ENCODE measurements at regions not wholly inside any gene's neighbourhood (a gene's known extent, or its start where the extent isn't known, plus 50 kb on each side); places are given as distances from the start of the nearest gene placed in this dataset.
"Not testable (repeated sequence)": the region's sequence is repeated elsewhere in the genome, so short reads cannot be mapped to it uniquely, and the experiment has no call there.

- not testable (repeated sequence) for H3K9ac ChIP-seq (ENCODE audit: low read depth, low read length, poor library complexity); H2BK12ac ChIP-seq (ENCODE audit: low read length); H3K27ac ChIP-seq (replicated peaks; ENCODE audit: low read length); H3K36me3 ChIP-seq (replicated peaks in 1 of 2; ENCODE audit: control insufficient read depth in 2 of 2, insufficient read depth in 2 of 2, low read length in 2 of 2); H2AK5ac ChIP-seq (ENCODE audit: low read depth, low read length); H3K79me1 ChIP-seq (ENCODE audit: low read depth, low read length); H3K18ac ChIP-seq (ENCODE audit: low read length); H3K14ac ChIP-seq (ENCODE audit: low read length); H3K23ac ChIP-seq (ENCODE audit: low read depth, low read length, poor library complexity); DNase-seq (ENCODE audit: low spot score); H4K8ac ChIP-seq (ENCODE audit: low read depth, low read length); H2BK120ac ChIP-seq (ENCODE audit: low read depth, low read length); H2BK15ac ChIP-seq (ENCODE audit: low read length); H2BK5ac ChIP-seq (ENCODE audit: low read length); H2AFZ ChIP-seq (ENCODE audit: low read length); H3K9me3 ChIP-seq (replicated peaks in 1 of 2; ENCODE audit: control insufficient read depth in 2 of 2, insufficient read depth in 1 of 2, low read depth in 1 of 2, low read length in 2 of 2); H3K4me3 ChIP-seq (ENCODE audit: low read length in 2 of 2); H3K27me3 ChIP-seq (ENCODE audit: control insufficient read depth in 3 of 3, insufficient read depth in 3 of 3, low read depth in 1 of 3, low read length in 3 of 3); H4K91ac ChIP-seq (ENCODE audit: low read depth, low read length, poor library complexity); H3K4me2 ChIP-seq (ENCODE audit: insufficient read depth, low read length, poor library complexity, severe bottlenecking); H3K4me1 ChIP-seq (ENCODE audit: control insufficient read depth in 2 of 2, insufficient read depth in 1 of 2, low read depth in 1 of 2, low read length in 2 of 2); H3K4ac ChIP-seq (ENCODE audit: low read length)
- whole genome bisulfite sequencing, 2 donors (ENCODE audit: extremely low coverage in 2 of 2, insufficient read length in 2 of 2, insufficient replicate concordance in 1 of 2) = no CpG with 5 or more reads among the region's 6 CpGs
Observed at GRCh38 chr7:49614974-49615373, 158.5 kb upstream of the VWC2 start.

- Histone ChIP-seq H3K9me3 (replicated peaks in 1 of 2; ENCODE audit: control insufficient read depth in 2 of 2, insufficient read depth in 1 of 2, low read depth in 1 of 2, low read length in 2 of 2) (no peaks in the 10 kb centered on the region), H2AFZ (ENCODE audit: low read length) (no peak overlapping the region), H3K9ac (ENCODE audit: low read depth, low read length, poor library complexity) (no peak overlapping the region), H2BK12ac (ENCODE audit: low read length) (no peak overlapping the region), H3K27me3 (ENCODE audit: control insufficient read depth in 3 of 3, insufficient read depth in 3 of 3, low read depth in 1 of 3, low read length in 3 of 3) (no peaks in the 10 kb centered on the region), H3K36me3 (replicated peaks in 1 of 2; ENCODE audit: control insufficient read depth in 2 of 2, insufficient read depth in 2 of 2, low read length in 2 of 2) (no peaks in the 10 kb centered on the region), H3K14ac (ENCODE audit: low read length) (no peak overlapping the region), H2BK15ac (ENCODE audit: low read length) (no peak overlapping the region), H3K27ac (replicated peaks; ENCODE audit: low read length) (no peak overlapping the region), H2AK5ac (ENCODE audit: low read depth, low read length) (no peak overlapping the region), H3K4ac (ENCODE audit: low read length) (no peak overlapping the region), H3K23ac (ENCODE audit: low read depth, low read length, poor library complexity) (no peak overlapping the region), H2BK120ac (ENCODE audit: low read depth, low read length) (no peak overlapping the region), H3K18ac (ENCODE audit: low read length) (no peak overlapping the region), H3K4me2 (ENCODE audit: insufficient read depth, low read length, poor library complexity, severe bottlenecking) (no peak overlapping the region), H3K4me3 (ENCODE audit: low read length in 2 of 2) (no peak overlapping the region), H4K91ac (ENCODE audit: low read depth, low read length, poor library complexity) (no peak overlapping the region), H2BK5ac (ENCODE audit: low read length) (no peak overlapping the region), H3K4me1 (ENCODE audit: control insufficient read depth in 2 of 2, insufficient read depth in 1 of 2, low read depth in 1 of 2, low read length in 2 of 2) (no peaks in the 10 kb centered on the region), H4K8ac (ENCODE audit: low read depth, low read length) (no peak overlapping the region), H3K79me1 (ENCODE audit: low read depth, low read length) (no peaks in the 10 kb centered on the region)
- no CpG with 5 or more reads among the region's 1 CpG for WGBS, 2 donors (ENCODE audit: extremely low coverage in 2 of 2, insufficient read length in 2 of 2, insufficient replicate concordance in 1 of 2)
- DNase-seq (ENCODE audit: low spot score) = no peak
Observed at GRCh38 chr7:49618028-49618427, 155.4 kb upstream of the VWC2 start.

DNA sequence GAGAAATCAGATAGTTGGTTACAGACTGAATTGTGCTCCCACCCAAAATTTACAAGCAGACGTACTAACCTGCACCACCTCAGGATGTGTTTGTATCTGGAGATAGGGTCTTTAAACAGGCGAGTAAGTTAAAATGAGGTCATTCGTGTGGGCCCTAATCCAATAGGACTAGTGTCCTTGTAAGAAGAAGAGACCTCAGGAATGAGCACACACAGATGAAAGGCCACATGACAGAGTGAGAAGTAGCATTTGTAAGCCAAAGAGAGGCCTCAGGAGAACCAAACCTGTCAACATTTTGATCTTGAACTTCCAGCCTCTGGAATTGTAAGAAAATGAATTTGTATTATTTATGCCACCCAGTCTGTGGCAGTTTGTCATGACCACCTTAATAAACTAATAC lies 149.5 kb upstream of the VWC2 start:
- H3K23ac ChIP-seq (ENCODE audit: low read depth, low read length, poor library complexity) = no peak overlapping the region
- no peaks in the 10 kb centered on the region for H3K9me3 ChIP-seq (replicated peaks in 1 of 2; ENCODE audit: control insufficient read depth in 2 of 2, insufficient read depth in 1 of 2, low read depth in 1 of 2, low read length in 2 of 2)

DNA sequence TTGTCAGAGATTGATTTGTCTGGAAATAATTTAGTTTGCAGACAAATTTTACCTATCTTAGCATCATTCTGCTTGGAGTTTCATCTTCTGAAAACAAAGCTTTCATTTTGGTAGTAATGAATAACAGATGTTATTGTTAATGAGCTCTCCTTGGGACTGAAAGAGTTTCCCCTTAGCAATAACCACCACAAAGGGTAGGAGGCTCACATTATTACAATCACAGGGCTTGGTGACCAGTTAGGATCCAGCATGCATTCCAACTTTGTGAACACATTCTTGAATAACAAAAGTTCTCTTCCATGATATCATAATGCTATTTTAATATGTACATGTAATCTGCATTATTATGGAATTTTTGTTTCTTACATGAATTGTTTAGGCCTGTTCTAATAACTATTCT lies 148.8 kb upstream of the VWC2 start:
- Histone ChIP-seq H3K18ac (ENCODE audit: low read length) (no peak overlapping the region), H3K14ac (ENCODE audit: low read length) (no peak overlapping the region), H3K4me3 (ENCODE audit: low read length in 2 of 2) (no peak overlapping the region), H3K4me1 (ENCODE audit: control insufficient read depth in 2 of 2, insufficient read depth in 1 of 2, low read depth in 1 of 2, low read length in 2 of 2) (no peaks in the 10 kb centered on the region), H2BK120ac (ENCODE audit: low read depth, low read length) (no peak overlapping the region), H3K36me3 (replicated peaks in 1 of 2; ENCODE audit: control insufficient read depth in 2 of 2, insufficient read depth in 2 of 2, low read length in 2 of 2) (no peaks in the 10 kb centered on the region), H2BK5ac (ENCODE audit: low read length) (no peak overlapping the region), H4K91ac (ENCODE audit: low read depth, low read length, poor library complexity) (no peak overlapping the region), H3K4me2 (ENCODE audit: insufficient read depth, low read length, poor library complexity, severe bottlenecking) (no peak overlapping the region), H3K4ac (ENCODE audit: low read length) (no peak overlapping the region), H2BK15ac (ENCODE audit: low read length) (no peak overlapping the region), H3K27ac (replicated peaks; ENCODE audit: low read length) (no peak overlapping the region), H2BK12ac (ENCODE audit: low read length) (no peak overlapping the region), H2AK5ac (ENCODE audit: low read depth, low read length) (no peak overlapping the region), H3K9ac (ENCODE audit: low read depth, low read length, poor library complexity) (no peak overlapping the region), H3K27me3 (ENCODE audit: control insufficient read depth in 3 of 3, insufficient read depth in 3 of 3, low read depth in 1 of 3, low read length in 3 of 3) (no peaks in the 10 kb centered on the region), H3K23ac (ENCODE audit: low read depth, low read length, poor library complexity) (no peak overlapping the region), H3K9me3 (replicated peaks in 1 of 2; ENCODE audit: control insufficient read depth in 2 of 2, insufficient read depth in 1 of 2, low read depth in 1 of 2, low read length in 2 of 2) (no peaks in the 10 kb centered on the region), H4K8ac (ENCODE audit: low read depth, low read length) (no peak overlapping the region), H2AFZ (ENCODE audit: low read length) (no peak overlapping the region), H3K79me1 (ENCODE audit: low read depth, low read length) (no peaks in the 10 kb centered on the region)
- no peak for DNase-seq (ENCODE audit: low spot score)

More for the DNA sequence above, 149.5 kb upstream of the VWC2 start:
- no peak overlapping the region for H2BK5ac ChIP-seq (ENCODE audit: low read length)
- H3K18ac ChIP-seq (ENCODE audit: low read length) = no peak overlapping the region
- no peak overlapping the region for H2BK15ac ChIP-seq (ENCODE audit: low read length)
- H3K27ac ChIP-seq (replicated peaks; ENCODE audit: low read length) = no peak overlapping the region
- H2BK120ac ChIP-seq (ENCODE audit: low read depth, low read length) = no peak overlapping the region
- no peak overlapping the region for H3K9ac ChIP-seq (ENCODE audit: low read depth, low read length, poor library complexity)
- H3K4me1 ChIP-seq (ENCODE audit: control insufficient read depth in 2 of 2, insufficient read depth in 1 of 2, low read depth in 1 of 2, low read length in 2 of 2) = no peaks in the 10 kb centered on the region
- no peak overlapping the region for H3K4me3 ChIP-seq (ENCODE audit: low read length in 2 of 2)
- WGBS, 2 donors (ENCODE audit: extremely low coverage in 2 of 2, insufficient read length in 2 of 2, insufficient replicate concordance in 1 of 2) = no CpG with 5 or more reads among the region's 3 CpGs
- no peak overlapping the region for H2BK12ac ChIP-seq (ENCODE audit: low read length)
- H4K8ac ChIP-seq (ENCODE audit: low read depth, low read length) = no peak overlapping the region
- H3K4me2 ChIP-seq (ENCODE audit: insufficient read depth, low read length, poor library complexity, severe bottlenecking) = no peak overlapping the region
- no peak for DNase-seq (ENCODE audit: low spot score)
- no peak overlapping the region for H3K14ac ChIP-seq (ENCODE audit: low read length)
- H4K91ac ChIP-seq (ENCODE audit: low read depth, low read length, poor library complexity) = no peak overlapping the region
- no peaks in the 10 kb centered on the region for H3K36me3 ChIP-seq (replicated peaks in 1 of 2; ENCODE audit: control insufficient read depth in 2 of 2, insufficient read depth in 2 of 2, low read length in 2 of 2)
- no peaks in the 10 kb centered on the region for H3K27me3 ChIP-seq (ENCODE audit: control insufficient read depth in 3 of 3, insufficient read depth in 3 of 3, low read depth in 1 of 3, low read length in 3 of 3)
- no peak overlapping the region for H2AK5ac ChIP-seq (ENCODE audit: low read depth, low read length)
- no peak overlapping the region for H2AFZ ChIP-seq (ENCODE audit: low read length)
- no peak overlapping the region for H3K4ac ChIP-seq (ENCODE audit: low read length)
- no peaks in the 10 kb centered on the region for H3K79me1 ChIP-seq (ENCODE audit: low read depth, low read length)

All from neuronal stem cell (in vitro differentiated cells).